SK-N-SH (cell line): ENCODE measurements at regions not wholly inside any gene's neighbourhood (a gene's known extent, or its start where the extent isn't known, plus 50 kb on each side); places are given as distances from the start of the nearest gene placed in this dataset.

ENCODE experiments used
- CTCF ChIA-PET: fragments of 300-600, 350-600 bp; formaldehyde crosslinking; extraction: SDS; loops from one replicate; lab custom pipeline; 2021; lab: Yijun Ruan, JAX
- POLR2A ChIA-PET: fragments of 350-600 bp; sonication (Branson Sonifier 250); formaldehyde crosslinking; extraction: SDS; loops from one replicate; lab custom pipeline; 2020; ENCODE audit warnings: antibody characterized with exemption, inconsistent platforms; lab: Yijun Ruan, JAX
- DNase-seq: peaks from one replicate; pipeline ENCODE4 v3.0.0; 2012
- H2AFZ ChIP-seq: fragments of 200-600 bp; sonication (generic); 2 replicates; pipeline ENCODE4 v1.8.1; 2016; ENCODE audit warnings: antibody characterized with exemption, mild to moderate bottlenecking, low read depth
- H3F3A ChIP-seq: fragments of 200-600 bp; sonication (generic); replicated peaks from 2 replicates; pipeline ENCODE3; 2016; ENCODE audit warnings: antibody characterized with exemption, mild to moderate bottlenecking; ENCODE audit not compliant: insufficient read depth
- H3K27ac ChIP-seq, 2 experiments: fragments of 200-500 bp in 1 of 2; fragments of 200-600 bp in 1 of 2; sonication (Bioruptor generic) in 1 of 2; sonication (generic), shearing (Covaris generic) in 1 of 2; 2 replicates each; pipeline versions ENCODE4 v1.5.1 to v1.6.1; 2014 to 2016; ENCODE audit warnings: low read depth in 2 of 2, inconsistent platforms in 1 of 2, low read length in 1 of 2, mild to moderate bottlenecking in 1 of 2, mixed read lengths in 1 of 2
- H3K27me3 ChIP-seq: fragments of 200-600 bp; sonication (generic), shearing (Covaris generic); 2 replicates; pipeline ENCODE4 v1.6.1; 2016; ENCODE audit warnings: mixed run types; ENCODE audit not compliant: insufficient read depth
- H3K36me3 ChIP-seq, 2 experiments: fragments of 200-500 bp in 1 of 2; fragments of 200-600 bp in 1 of 2; sonication (Bioruptor generic) in 1 of 2; sonication (generic) in 1 of 2; replicated peaks in 1 of 2; 2 replicates each; pipeline versions ENCODE3 to v1.5.1; 2014 to 2016; ENCODE audit warnings: low read length in 1 of 2, mild to moderate bottlenecking in 1 of 2; ENCODE audit not compliant: insufficient read depth in 2 of 2, control insufficient read depth in 1 of 2
- H3K4me1 ChIP-seq, 2 experiments: fragments of 200-500 bp in 1 of 2; fragments of 200-600 bp in 1 of 2; sonication (Bioruptor generic) in 1 of 2; sonication (generic), shearing (Covaris generic) in 1 of 2; 2 replicates each; pipeline versions ENCODE4 v1.5.1 to v1.6.1; 2014 to 2016; ENCODE audit warnings: low read depth in 1 of 2, low read length in 1 of 2, mixed run types in 1 of 2; ENCODE audit not compliant: insufficient read depth in 2 of 2, control insufficient read depth in 1 of 2
- H3K4me2 ChIP-seq: fragments of 200-600 bp; sonication (generic), shearing (Covaris generic); 2 replicates; pipeline ENCODE4 v1.6.1; 2017; ENCODE audit warnings: mixed run types
- H3K4me3 ChIP-seq, 2 experiments: fragments of 200-500 bp in 1 of 2; fragments of 200-600 bp in 1 of 2; sonication (Bioruptor generic) in 1 of 2; sonication (generic), shearing (Covaris generic) in 1 of 2; 2 replicates each; pipeline versions ENCODE4 v1.5.1 to v1.8.1; 2014 to 2016; ENCODE audit warnings: low read depth in 2 of 2, inconsistent platforms in 1 of 2, low read length in 1 of 2, mild to moderate bottlenecking in 1 of 2, mixed read lengths in 1 of 2, moderate library complexity in 1 of 2
- H3K79me2 ChIP-seq: fragments of 200-600 bp; sonication (generic); 2 replicates; pipeline ENCODE4 v1.8.1; 2017; ENCODE audit warnings: mild to moderate bottlenecking; ENCODE audit not compliant: insufficient read depth
- H3K9ac ChIP-seq: fragments of 200-600 bp; sonication (generic); 2 replicates; pipeline ENCODE4 v1.6.1; 2017; ENCODE audit warnings: mixed run types
- H3K9me2 ChIP-seq: fragments of 200-600 bp; sonication (generic); 2 replicates; pipeline ENCODE4 v1.6.1; 2017; ENCODE audit warnings: mixed run types
- H3K9me3 ChIP-seq: fragments of 200-600 bp; sonication (generic); 2 replicates; pipeline ENCODE4 v1.6.1; 2017; ENCODE audit warnings: mixed run types, mild to moderate bottlenecking, moderate library complexity
- H4K20me1 ChIP-seq: fragments of 200-600 bp; sonication (generic); 2 replicates; pipeline ENCODE4 v1.6.1; 2017; ENCODE audit warnings: mild to moderate bottlenecking, mixed run types; ENCODE audit not compliant: insufficient read depth
- ELF1 ChIP-seq: IDR thresholded peaks from 2 replicates; pipeline ENCODE4 v1.4.0; 2012
- EP300 ChIP-seq, 2 experiments: IDR thresholded peaks; 2 replicates each; pipeline versions ENCODE4 v1.4.0 to v1.6.1; 2012; ENCODE audit warnings: borderline replicate concordance in 1 of 2, low read depth in 1 of 2, low read length in 1 of 2
- GABPA ChIP-seq: IDR thresholded peaks from 2 replicates; pipeline ENCODE4 v1.4.0; 2012; ENCODE audit warnings: low read depth, mild to moderate bottlenecking
- GATA2 ChIP-seq: sonication (generic); formaldehyde crosslinking; IDR thresholded peaks from 2 replicates; pipeline ENCODE4 v1.5.0; 2020; ENCODE audit warnings: mild to moderate bottlenecking, missing genetic modification reagents
- MAX ChIP-seq: IDR thresholded peaks from 2 replicates; pipeline ENCODE4 v1.4.0; 2012; ENCODE audit warnings: low read depth
- NRF1 ChIP-seq: IDR thresholded peaks from 2 replicates; pipeline ENCODE4 v1.6.1; 2012; ENCODE audit warnings: low read depth, mild to moderate bottlenecking, low read length
- POLR2AphosphoS5 ChIP-seq: IDR thresholded peaks from 2 replicates; pipeline ENCODE4 v1.6.1; 2012; ENCODE audit warnings: low read depth, low read length
- RAD21 ChIP-seq: IDR thresholded peaks from 2 replicates; pipeline ENCODE4 v1.6.1; 2012; ENCODE audit warnings: mild to moderate bottlenecking, low read length
- RCOR1 ChIP-seq: fragments of 150-350 bp; IDR thresholded peaks from 2 replicates; pipeline ENCODE4 v1.6.1; 2017; ENCODE audit warnings: antibody characterized with exemption, low read length
- REST ChIP-seq: IDR thresholded peaks from 2 replicates; pipeline ENCODE4 v1.6.1; 2012; ENCODE audit warnings: mild to moderate bottlenecking, low read depth, low read length, moderate library complexity
- RFX5 ChIP-seq: IDR thresholded peaks from 2 replicates; pipeline ENCODE4 v1.6.1; 2012; ENCODE audit warnings: mild to moderate bottlenecking, improper control_type of control experiment, low read length
- TCF12 ChIP-seq: IDR thresholded peaks from 2 replicates; pipeline ENCODE4 v1.4.0; 2012
- TEAD4 ChIP-seq: IDR thresholded peaks from 2 replicates; pipeline ENCODE4 v1.4.0; 2012; ENCODE audit warnings: mild to moderate bottlenecking, borderline replicate concordance; ENCODE audit not compliant: insufficient read depth
- USF1 ChIP-seq: IDR thresholded peaks from 2 replicates; pipeline ENCODE4 v1.4.0; 2012; ENCODE audit warnings: low read depth, borderline replicate concordance
- YY1 ChIP-seq: IDR thresholded peaks from 2 replicates; pipeline ENCODE4 v1.4.0; 2012; ENCODE audit warnings: low read depth, mild to moderate bottlenecking
- WGBS: methylation state at CpG from one replicate; pipeline ENCODE4 v1.1.6; 2017; ENCODE audit warnings: low lambda C conversion rate; 5-methylcytosine and 5-hydroxymethylcytosine counted together

GRCh38 chr10:44811072-44811471 lies 100.1 kb upstream of the TMEM72 start:
- Histone ChIP-seq H3K9ac (no peak overlapping the region), H3K4me1 (no peaks in the 10 kb centered on the region), H3K36me3 (no peaks in the 10 kb centered on the region), H3F3A (no peaks in the 10 kb centered on the region), H3K4me2 (no peak overlapping the region), H3K4me3 (no peak overlapping the region), H3K79me2 (no peaks in the 10 kb centered on the region), H2AFZ (no peak overlapping the region), H3K9me3 (no peaks in the 10 kb centered on the region; the same call in 1 of the 2 replicates), H3K9me2 (no peaks in the 10 kb centered on the region), H4K20me1 (no peaks in the 10 kb centered on the region), H3K27me3 (peaks cover 18% of the 10 kb centered on the region), H3K27ac (no peak overlapping the region)
- WGBS, result 3% methylated on average over 3 of the region's 3 CpGs
- POLR2A ChIA-PET, result no interaction called here
- TF ChIP-seq RFX5 (no peak), POLR2AphosphoS5 (no peak), ELF1 (no peak), USF1 (no peak), RAD21 (no peak), TEAD4 (no peak)
- CTCF ChIA-PET, result interaction anchor here (0.6 to 1.1 kb wide), 2 partner anchors 14 to 16 kb away, joined by 3 read pairs; no protein-coding TSS in a partner anchor
- no peak for DNase-seq

- no peak overlapping the region for H2AFZ ChIP-seq
- no peak overlapping the region for H3K27ac ChIP-seq
- no peak for DNase-seq
- 0% methylated on average over 3 of the region's 3 CpGs for WGBS
- H3K36me3 ChIP-seq, result no peaks in the 10 kb centered on the region
- no peak overlapping the region for H3K4me2 ChIP-seq
- H3K9me3 ChIP-seq, result peaks cover 5% of the 10 kb centered on the region
- no peaks in the 10 kb centered on the region for H3K9me2 ChIP-seq
- ChIA-PET CTCF (no interaction called here), POLR2A (no interaction called here)
- peaks cover 19% of the 10 kb centered on the region; the same call in 1 of the 2 replicates for H3K27me3 ChIP-seq
- no peaks in the 10 kb centered on the region for H3K4me1 ChIP-seq
- no peaks in the 10 kb centered on the region for H3F3A ChIP-seq
- no peaks in the 10 kb centered on the region for H3K79me2 ChIP-seq
- TF ChIP-seq MAX (no peak), TCF12 (no peak), TEAD4 (no peak)
- H4K20me1 ChIP-seq, result no peaks in the 10 kb centered on the region
- H3K9ac ChIP-seq, result no peak overlapping the region
- no peak overlapping the region for H3K4me3 ChIP-seq
Observed at GRCh38 chr10:44813201-44813600, 97.9 kb upstream of the TMEM72 start.

- ChIA-PET CTCF (no interaction called here), POLR2A (no interaction called here)
- H3K4me1 ChIP-seq, result no peaks in the 10 kb centered on the region
- H2AFZ ChIP-seq, result no peak overlapping the region
- no peaks in the 10 kb centered on the region for H4K20me1 ChIP-seq
- peaks cover 28% of the 10 kb centered on the region for H3K27me3 ChIP-seq
- no peak overlapping the region for H3K4me3 ChIP-seq
- no peak overlapping the region for H3K4me2 ChIP-seq
- H3K79me2 ChIP-seq, result no peaks in the 10 kb centered on the region
- no peaks in the 10 kb centered on the region for H3F3A ChIP-seq
- H3K9me3 ChIP-seq, result peaks cover 5% of the 10 kb centered on the region
- no peak overlapping the region for H3K27ac ChIP-seq
- H3K9ac ChIP-seq, result no peak overlapping the region
- H3K36me3 ChIP-seq, result no peaks in the 10 kb centered on the region
- no peaks in the 10 kb centered on the region for H3K9me2 ChIP-seq
- 0% methylated on average over 2 of the region's 2 CpGs for WGBS
- no peak for DNase-seq
- TF ChIP-seq MAX, result no peak
- TF ChIP-seq GATA2, result no peak
- TF ChIP-seq YY1, result no peak
- no peak for TF ChIP-seq ELF1
- no peak for TF ChIP-seq NRF1
- no peak for TF ChIP-seq USF1
- TF ChIP-seq TCF12, result no peak
- no peak for TF ChIP-seq GABPA
- TF ChIP-seq REST, result no peak
- TF ChIP-seq RCOR1, result no peak
- TF ChIP-seq EP300 (IDR thresholded peaks at IDR 0.05; ENCODE audit: borderline replicate concordance in 1 of 2, low read depth in 1 of 2, low read length in 1 of 2), result no peak
- no peak for TF ChIP-seq POLR2AphosphoS5
- TF ChIP-seq, all 33 proteins: peak for 0
Observed at GRCh38 chr10:44814929-44815328, 96.2 kb upstream of the TMEM72 start.
